AML-193 (cell line): ENCODE measurements at regions not wholly inside any gene's neighbourhood (a gene's known extent, or its start where the extent isn't known, plus 50 kb on each side); places are given as distances from the start of the nearest gene placed in this dataset.
A peak's percentile ranks its signal among the peaks of the same experiment; 100 is the strongest.

Experiments
- DNase-seq, 2 experiments: peaks; one replicate each; lab custom pipeline; 2025; lab: John Stamatoyannopoulos, UW

DNA sequence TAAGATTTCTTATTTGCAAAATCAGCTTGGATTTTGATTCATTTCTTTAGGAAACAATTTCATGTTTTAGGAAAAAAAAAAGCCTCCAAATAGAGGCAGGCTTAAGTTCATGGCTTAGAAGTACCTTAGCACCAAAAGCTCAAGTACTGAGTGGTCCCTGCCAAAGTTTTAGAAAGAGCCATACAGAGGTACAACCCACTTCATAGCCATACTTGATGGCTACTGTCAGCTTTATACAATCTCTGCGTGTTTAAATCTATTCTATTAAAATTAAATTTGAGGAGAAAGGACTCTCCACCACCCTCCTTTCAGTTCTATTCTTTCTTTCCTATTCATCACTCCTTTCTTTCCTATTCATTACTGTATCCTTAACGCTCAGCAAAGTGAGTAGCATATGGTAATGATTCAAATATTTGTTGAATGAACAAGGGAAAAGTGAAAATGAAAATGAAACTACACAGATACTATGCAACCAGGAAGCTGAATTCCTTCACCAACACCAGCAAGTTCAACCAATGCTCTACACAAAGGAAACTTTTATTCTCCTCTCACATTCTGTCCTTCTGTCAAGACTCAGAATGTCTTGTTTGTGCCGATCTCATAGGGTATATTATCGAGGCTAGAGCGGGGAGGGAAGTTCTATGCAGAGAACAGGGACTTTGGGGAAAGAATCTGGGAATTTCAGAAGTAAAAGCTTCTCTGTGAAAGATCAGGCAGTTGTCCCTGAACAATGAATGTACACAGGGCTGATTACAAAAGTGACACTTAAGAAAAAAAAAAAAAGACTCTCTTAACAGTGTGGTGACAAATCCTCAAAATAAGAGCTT lies 138.6 kb upstream of the SPEF2 start:
- DNase-seq: peak; percentile 33 to 39

DNA sequence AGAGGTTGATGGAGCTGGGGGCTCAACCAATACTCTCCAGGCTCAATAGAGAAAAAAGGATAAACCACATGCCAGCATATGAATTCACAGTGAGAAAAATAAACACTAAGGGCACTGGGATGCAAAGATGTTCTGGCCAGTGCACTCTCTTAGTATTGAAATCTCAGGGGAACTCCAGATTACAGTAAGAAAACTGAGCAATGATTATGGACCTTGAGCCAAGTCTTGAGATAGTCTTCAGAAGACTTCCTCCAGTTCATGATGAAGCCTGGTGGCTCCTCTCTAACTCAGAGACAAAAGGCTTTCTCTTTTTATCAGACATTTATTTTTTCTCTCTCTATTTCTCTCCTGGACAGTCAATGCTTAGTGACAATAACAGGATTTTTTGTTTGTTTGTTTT lies 139.8 kb upstream of the SPEF2 start:
- no peak for DNase-seq

DNA sequence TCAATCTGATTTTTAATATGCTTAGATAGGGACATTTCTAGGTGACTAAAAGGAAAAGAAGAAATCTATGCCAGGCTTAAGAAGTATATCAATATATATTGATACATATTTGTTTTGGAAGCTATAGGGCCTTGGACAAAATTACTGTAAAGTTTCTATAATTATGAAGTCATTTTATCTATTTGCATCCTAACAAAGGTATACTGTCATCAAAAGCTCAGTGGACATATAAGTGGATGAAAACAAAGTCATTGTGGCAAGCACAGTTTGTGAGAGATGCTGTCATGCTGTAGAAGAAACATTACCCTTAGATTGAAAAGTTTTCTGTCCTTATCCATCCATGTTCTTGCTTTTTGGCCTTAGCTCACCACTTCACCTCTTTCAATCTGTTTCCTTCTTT lies 140.3 kb upstream of the SPEF2 start:
- no peak for DNase-seq

DNA sequence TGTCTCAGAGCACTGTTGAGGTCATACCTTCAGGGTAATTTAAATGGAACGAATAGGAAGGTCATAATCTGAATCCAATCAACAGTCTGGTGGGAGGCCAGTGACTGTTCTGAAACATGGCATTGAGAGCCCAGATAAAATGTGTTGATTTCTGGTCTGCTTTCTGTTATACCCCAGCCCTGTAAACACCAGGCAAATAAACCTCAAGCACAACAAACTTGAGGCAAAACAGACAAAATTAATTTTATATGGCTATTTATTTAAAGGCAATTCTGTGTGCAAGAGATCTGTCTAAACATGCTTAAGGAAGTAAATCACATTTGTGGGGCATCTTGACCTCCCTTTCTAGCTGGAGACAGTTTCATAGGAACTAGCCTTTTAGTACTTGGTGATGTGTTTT lies 140.9 kb upstream of the SPEF2 start:
- DNase-seq: no peak

DNA sequence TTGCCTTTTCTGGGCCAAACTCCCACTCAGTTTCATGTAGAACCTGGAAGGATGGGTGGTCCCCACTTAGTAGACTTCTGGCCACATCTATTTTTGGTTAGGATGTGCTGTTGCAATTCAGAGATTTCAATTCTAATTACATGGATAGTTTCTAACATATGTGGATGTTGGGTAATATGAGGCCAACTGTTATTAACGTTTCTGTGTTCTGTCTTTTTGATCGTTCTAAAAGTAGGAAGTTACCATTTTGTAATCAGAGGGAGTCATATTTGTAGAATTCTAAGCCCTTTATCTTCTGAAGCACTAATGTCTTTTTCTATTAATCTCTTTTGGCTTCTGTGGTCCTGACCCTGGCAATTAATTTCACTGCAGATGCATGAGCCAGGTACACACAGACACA lies 141.6 kb upstream of the SPEF2 start:
- peak; percentile 89 to 91 for DNase-seq

DNA sequence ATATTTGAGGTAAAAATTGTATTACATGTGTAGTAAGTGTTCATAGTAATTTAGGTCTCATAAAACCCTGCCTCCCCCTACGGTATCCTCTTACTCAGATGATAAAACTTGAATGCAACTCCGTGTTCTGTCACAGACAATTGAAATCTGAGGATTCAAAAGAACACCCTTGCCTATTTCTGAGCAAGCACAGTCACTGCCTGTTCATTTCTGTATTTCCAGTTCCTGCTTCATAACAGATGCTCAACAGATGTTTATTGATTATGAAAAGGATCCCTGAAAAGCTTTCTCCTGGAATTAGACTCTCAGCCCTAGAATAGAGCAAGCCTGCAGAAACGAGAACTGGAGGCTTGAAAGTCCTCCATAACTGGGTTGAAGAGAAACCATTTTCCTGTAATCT lies 144.1 kb upstream of the SPEF2 start:
- DNase-seq: no peak

DNA sequence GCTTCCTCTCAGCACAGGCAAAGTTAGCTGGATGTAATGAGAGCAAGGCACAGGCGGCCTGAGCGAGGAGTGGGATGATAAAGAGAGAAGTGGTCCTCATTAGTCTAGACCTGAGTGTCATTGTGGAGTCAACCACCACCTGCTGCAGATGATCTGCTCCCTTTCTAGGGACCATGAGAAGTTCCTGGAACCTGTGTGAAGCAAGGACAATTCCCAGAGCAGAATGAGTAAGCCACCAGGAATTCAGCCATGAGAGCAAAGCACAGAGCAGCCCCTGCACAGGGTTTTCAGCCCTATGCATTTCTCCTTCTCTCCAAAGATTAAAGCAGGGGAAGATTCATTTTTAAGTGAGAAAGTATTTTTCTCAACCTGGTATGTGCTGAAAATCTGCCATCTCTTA lies 146.8 kb upstream of the SPEF2 start:
- DNase-seq: no peak

DNA sequence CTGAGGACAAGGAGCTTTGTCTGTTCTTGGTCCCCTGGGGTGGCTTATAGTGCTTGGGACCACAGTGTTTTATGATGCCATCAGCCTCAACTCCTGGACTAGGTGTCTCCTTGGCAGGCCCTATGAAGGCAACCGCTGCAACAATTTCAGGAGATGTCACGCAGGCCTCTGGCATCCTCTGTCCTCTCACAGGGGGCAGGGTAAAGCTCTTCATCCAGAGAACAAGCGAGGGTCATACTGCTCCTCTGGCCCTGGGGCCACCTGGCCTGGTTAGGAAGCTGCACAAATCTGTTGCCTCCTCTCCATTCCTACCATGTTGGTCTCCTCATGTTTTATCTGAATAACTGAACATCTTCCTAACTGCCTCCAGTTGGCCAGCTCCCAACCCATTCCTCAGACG lies 148.9 kb upstream of the SPEF2 start:
- DNase-seq: no peak

DNA sequence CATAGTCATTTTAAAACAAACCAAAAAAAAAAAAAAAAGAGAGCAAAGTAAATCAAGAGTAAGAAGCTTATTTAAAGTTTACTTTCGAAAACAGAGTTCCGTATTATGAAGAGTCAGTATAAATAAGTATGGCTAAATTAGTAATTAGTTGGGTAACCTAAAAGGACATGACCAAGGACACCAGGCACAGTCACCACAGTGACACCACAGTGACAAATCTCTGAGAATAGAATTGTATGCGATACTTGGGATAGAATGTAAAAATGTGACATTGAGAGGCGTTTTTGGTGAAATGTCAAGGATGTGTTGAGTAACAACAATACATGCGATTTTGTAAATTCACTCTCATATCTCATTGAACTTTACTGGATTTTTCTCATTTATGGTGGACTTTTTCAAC lies 150.9 kb upstream of the SPEF2 start:
- no peak for DNase-seq

DNA sequence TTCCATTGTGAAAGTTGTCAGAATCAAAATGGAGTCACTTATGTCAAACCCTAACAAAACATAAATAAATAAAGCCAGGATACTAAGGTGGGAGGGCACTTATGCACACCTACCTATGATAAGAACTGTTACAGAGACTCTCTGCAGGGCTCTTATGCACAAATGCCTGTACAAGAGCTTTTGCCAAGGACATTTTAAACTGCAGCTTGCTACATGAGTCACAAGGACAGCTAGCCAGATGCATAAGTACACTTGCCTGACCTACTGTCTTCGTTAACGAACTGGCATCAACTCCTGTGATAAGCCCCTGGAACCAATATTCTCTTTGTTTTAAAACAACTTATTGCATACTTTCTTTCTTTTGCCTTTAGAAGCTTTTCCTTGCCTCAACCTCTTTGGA lies 152.9 kb upstream of the SPEF2 start:
- DNase-seq: no peak

DNA sequence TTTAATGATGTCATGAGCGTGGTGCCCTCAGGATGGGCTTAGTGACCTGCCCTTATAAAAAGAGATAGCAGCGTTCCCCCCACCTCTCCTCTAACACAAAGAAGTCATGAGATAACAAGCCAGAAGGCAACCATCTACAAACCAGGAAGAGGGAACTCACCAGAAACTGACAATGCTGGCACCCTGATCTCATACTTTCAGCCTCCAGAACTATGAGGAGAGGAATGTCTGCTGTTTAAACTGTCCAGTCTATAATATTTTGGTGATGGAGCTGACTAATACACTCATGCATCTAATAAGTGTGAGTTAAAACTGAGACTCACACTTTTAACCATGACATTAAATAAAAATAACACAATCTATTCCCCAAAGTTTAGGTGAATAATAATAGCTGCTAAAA lies 156.1 kb upstream of the SPEF2 start:
- DNase-seq: no peak

DNA sequence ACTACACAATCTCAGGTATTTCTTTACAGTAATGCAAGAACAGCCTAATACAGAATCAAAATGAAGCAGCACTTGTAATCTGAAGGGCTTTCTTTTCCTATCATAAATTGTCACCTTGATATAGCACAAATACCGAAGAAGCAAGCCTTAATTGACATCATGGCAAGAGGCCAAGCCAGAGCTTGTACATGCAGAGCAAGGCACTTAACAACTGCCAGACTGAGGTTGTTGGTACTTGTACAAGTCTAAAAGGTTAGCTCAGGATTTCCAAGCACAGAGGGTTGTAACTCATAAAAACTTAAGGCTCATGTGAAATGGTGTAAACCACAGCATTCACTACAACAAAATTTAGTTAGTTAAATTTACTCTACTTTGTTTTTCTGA lies 158.8 kb upstream of the SPEF2 start:
- no peak for DNase-seq

DNA sequence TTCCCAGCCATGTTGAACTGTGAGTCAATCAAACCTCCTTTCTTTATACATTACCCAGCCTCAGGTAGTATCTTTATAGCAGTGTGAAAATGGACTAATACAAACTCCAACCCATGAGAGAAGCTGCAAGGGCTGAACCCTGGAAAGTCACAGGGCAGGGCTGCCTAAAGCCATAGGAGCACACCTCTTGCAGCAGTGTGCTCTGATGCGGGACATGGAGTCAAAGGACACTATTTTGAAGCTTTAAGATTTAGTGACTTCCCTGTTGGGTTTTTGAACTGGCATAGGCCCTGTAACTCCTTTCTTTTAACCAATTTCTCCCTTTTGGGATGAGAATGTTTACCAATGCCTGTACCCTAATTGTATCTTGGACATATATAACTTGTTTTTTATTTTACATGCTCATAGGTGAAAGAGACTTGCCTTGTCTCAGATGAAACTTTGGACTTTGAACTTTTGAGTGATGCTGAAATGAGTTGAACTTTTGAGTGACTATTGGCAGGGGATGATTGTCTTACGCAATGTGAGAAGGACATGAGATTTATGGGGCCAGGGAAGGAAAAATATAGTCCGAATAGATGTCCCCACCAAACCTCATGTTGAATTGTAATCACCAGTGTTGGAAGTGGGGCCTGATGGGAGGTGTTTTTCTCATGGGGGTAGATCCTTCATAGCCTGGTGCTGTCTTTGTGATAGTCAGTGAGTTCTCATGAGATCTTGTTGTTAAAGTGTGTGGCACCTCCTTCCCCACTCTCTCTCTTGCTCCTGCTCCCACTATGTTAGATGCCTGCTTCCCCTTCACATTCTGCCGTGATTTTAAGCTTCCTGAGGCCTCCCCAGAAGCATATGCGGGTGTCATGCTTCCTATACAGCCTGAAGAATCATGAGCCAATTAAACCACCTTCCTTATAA lies 159.5 kb upstream of the SPEF2 start:
- no peak for DNase-seq

DNA sequence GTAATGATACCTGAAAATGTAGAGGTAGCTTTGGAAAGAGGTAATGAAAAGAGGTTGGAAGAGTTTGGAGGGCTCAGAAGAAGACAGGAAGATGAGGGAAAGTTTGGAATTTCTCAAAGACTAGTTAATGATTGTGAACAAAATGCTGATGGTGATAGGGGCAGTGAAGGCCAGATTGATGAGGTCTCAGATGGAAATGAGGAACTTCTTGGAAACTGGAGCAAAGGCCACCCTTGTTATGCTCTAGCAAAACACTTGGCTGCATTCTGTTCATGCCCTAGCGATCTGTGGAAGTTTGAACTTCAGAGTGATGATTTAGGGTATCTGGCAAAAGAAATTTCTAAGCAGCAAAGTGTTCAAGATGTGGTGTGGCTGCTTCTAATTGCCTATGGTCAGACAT lies 161.2 kb upstream of the SPEF2 start:
- no peak for DNase-seq

DNA sequence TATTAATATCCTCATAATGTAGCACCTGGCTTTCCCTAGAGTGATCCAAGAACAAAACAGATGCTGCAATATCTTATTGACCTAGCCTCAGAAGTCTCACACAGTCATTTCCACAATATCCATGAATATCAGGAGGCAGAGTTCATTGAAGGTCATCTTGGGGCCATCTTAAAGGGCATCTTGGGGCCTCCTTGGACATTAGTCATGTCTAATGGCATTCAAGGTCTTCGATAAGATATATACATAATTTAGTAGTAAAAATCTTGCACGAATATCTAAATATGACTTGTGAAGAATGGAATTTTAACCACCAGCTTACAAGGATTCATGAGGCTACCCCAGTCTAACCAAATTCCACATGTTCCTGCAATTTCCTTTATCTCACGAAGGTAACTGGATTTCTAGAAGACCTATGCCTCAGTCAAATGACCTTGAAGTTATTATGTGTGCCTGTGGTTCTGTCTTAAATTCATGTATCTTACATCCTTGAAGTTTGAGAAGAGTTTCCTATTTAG lies 163.6 kb upstream of the SPEF2 start:
- no peak for DNase-seq

DNA sequence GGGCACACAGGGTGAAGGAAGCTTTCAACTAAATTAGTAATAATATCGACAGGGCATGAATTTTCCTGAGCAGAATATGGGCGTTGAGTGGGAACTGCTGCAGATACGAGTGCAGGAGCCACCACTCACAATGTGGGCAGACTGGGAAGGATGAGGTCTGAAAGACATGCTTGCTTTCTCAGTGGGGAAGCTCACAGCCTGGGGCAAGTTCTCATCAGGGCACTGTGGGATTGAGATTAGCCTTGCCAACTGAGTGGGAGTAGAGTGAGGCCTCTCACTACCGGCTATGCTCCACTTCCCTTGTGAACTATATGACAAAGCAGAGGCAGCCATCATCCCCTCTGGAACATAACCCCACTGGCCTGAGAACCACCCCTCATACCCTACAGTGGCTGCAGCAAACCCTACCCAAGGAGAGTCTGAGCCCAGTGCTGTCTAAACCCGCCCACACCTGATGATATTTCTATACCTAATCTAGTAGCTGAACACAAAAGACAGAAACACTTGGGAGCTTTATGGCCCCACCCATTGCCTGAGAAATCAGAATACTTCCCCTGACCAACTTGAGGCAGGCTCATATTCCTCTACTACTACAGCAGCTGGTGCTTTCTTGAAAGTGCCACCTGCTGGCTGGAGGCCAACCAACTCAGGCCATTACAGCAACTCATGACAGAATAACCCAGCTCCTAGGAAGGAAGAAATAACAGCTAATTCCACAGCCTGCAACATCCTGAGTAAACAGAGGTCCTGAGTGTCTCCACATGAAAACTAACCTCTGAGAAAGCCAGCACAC lies 173.7 kb upstream of the SPEF2 start:
- no peak for DNase-seq

DNA sequence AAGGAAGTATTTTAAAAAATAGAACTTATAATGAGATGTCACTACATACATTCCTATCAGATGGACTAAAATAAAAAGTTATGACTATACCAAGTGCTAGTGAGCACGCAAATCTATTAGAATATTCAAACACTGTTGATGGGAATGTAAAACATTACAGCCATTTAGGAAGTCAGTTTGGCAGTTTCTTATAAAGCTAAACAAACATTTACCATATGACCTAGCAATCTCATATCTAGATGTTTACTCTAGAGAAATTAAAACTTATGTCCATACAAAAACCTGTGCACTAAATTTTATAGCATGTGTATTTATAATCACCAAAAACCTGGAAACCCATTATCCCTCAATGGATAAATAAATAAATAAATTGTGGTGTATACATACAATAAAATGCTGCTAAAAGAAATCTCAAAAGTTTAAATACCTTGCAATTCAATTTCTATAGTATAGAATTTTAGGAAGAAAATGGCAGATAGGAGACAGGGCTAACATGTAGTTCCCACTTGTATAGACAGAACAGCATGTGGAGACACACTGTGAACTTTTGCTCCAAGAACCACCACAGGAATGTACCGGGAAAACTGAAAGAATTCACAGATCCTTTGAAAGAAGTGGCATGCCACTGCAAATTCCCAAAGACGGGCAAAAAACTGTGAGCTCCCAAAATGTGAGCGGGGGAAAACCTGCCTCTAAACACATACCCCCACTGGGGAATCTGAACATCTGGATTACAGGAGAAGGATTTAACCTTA lies 174.6 kb upstream of the SPEF2 start:
- DNase-seq: no peak

DNA sequence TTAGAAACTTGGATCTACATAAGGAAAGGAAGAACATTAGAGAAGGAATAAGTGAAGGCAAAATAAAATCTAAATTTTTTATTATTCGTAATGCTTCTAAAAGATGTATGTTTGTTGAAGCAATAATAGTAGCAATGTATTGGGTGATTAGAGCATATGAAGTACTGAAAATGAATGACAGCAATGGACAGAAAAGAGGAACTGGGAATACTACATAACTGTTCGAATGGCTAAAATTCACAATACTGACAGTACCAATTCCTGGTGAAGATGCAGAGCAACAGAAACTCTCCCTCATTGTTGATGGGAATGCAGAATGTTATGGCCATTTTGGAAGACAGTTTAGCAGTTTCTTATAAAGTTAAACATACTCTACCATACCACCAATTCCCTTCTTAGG lies 177.3 kb upstream of the SPEF2 start:
- no peak for DNase-seq

DNA sequence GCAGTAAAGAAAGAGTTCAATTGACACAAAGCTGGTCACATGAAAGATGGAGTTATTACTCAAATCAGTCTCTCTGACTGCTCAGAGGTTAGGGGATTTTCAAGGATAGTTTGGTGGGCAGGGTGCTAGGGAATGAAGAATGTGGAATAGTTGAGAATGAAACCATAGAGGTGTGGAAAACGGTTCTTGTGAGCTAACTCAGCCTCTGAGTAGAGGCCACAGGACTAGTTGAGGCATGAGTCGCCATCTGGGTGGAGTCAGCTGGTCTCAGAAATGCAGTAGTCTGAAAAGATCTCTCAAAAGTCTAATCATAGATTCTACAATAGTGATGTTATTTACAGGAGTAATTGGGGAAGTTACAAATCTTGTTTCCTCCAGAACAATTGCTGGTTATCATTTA lies 178.9 kb upstream of the SPEF2 start:
- no peak for DNase-seq

DNA sequence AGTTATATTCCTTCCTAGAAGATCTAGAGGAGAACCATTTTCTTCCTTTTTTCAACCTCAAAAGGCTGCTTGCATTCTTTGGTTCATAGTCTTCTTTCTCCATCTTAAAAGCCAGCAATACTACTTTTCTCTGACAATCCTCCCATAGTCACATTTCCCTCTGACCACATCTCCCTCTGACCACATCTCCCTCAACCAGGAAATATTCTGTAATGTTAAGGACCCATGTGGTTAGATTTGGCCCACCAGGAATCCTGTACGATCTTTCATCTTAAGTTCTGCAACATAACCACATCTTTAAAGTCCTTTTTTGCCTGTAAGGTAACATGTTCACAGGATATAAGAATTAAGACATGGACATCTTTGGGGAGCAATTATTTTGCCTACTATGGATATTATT lies 179.4 kb upstream of the SPEF2 start:
- peak; percentile 69 to 82 for DNase-seq

DNA sequence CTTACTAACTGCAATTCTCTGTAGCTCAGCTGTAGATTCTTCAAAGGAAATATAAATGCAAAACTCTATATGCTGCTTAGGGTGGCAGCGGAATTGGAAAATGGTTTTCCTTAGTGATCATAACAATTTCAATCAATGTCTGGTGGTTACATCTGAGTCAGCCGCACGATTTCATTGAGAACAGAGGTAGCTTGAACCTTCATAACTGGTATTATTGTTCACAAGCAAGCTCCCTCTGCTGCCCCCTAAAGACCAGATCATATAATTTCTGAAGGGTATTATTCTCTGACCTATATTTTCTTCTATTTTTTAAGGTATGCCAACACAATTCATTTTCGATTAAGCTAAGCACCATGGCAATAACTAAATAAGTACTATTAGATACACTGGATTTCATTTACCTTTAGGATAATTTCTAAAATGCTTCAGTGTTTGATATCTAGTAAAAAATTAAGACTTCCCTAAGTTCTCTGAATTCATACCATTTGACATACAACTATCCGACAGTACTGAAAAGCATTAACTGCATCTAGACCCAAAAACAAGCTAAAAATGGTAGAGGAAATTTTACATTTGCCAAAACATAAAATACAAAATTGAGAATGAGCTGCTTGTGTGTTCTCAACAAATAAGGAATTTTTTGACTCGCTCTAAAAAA lies 181.1 kb upstream of the SPEF2 start:
- peak; percentile 31 to 57 for DNase-seq
